Lower leg skin (tissue), 3 donors: ENCODE measurements at regions not wholly inside any gene's neighbourhood (a gene's known extent, or its start where the extent isn't known, plus 50 kb on each side); places are given as distances from the start of the nearest gene placed in this dataset.

Experiments
- CTCF ChIP-seq, 3 donors: fragments of 450-650 bp; IDR thresholded peaks; one replicate each; pipeline ENCODE4 v1.5.1; 2016; ENCODE audit warnings: antibody characterized with exemption in 3 of 3, mild to moderate bottlenecking in 3 of 3, moderate library complexity in 2 of 3
- POLR2A ChIP-seq, 2 donors: fragments of 450-650 bp; IDR thresholded peaks; one replicate each; pipeline ENCODE4 v1.6.1; 2016 to 2017; ENCODE audit warnings: antibody characterized with exemption in 2 of 2, mild to moderate bottlenecking in 1 of 2, moderate library complexity in 1 of 2

- TF ChIP-seq CTCF (IDR thresholded peaks at IDR 0.05) = no peak
- no peak for TF ChIP-seq POLR2A (IDR thresholded peaks at IDR 0.05)
Observed at GRCh38 chr18:57910817-57911216, 107.7 kb upstream of the ATP8B1 start.
